NCI-H2227 (cell line): ENCODE measurements at regions not wholly inside any gene's neighbourhood (a gene's known extent, or its start where the extent isn't known, plus 50 kb on each side); places are given as distances from the start of the nearest gene placed in this dataset.
"Not testable (repeated sequence)": the region's sequence is repeated elsewhere in the genome, so short reads cannot be mapped to it uniquely, and the experiment has no call there.

Experiments used
- DNase-seq: peaks from one replicate; lab custom pipeline; 2025; ENCODE audit not compliant: unreplicated experiment; lab: John Stamatoyannopoulos, UW

GRCh38 chr2:167752734-167753133, 494.7 kb downstream of the STK39 start:
- no peak for DNase-seq

- DNase-seq, result no peak
Observed at GRCh38 chr2:167750675-167751074, 496.7 kb downstream of the STK39 start.

- no peak for DNase-seq
Observed at GRCh38 chr2:167749660-167750059, 497.7 kb downstream of the STK39 start.

GRCh38 chr2:167749016-167749415, 498.4 kb downstream of the STK39 start:
- DNase-seq, result no peak

- DNase-seq, result no peak
Observed at GRCh38 chr2:167748536-167748935, 498.9 kb downstream of the STK39 start.

- DNase-seq, result no peak
Observed at GRCh38 chr2:167745667-167746066, 501.7 kb downstream of the STK39 start.

- DNase-seq, result not testable (repeated sequence)
Observed at GRCh38 chr2:167739921-167740320, 507.5 kb downstream of the STK39 start.

GRCh38 chr2:167733747-167734146, 513.6 kb downstream of the STK39 start:
- no peak for DNase-seq

GRCh38 chr2:167732326-167732725, 515.1 kb downstream of the STK39 start:
- DNase-seq, result no peak

GRCh38 chr2:167729911-167730310, 517.5 kb downstream of the STK39 start:
- peak; percentile 21 for DNase-seq

- DNase-seq, result no peak
Observed at GRCh38 chr2:167726788-167727187, 520.6 kb downstream of the STK39 start.

GRCh38 chr2:167721593-167721992, 525.8 kb downstream of the STK39 start:
- DNase-seq, result no peak

GRCh38 chr2:167719410-167719809, 528.0 kb downstream of the STK39 start:
- DNase-seq, result no peak

GRCh38 chr2:167718560-167718959, 528.8 kb downstream of the STK39 start:
- no peak for DNase-seq

- DNase-seq, result no peak
Observed at GRCh38 chr2:167715932-167716331, 531.5 kb downstream of the STK39 start.

- DNase-seq, result not testable (repeated sequence)
Observed at GRCh38 chr2:167715498-167715897, 531.9 kb downstream of the STK39 start.

- no peak for DNase-seq
Observed at GRCh38 chr2:167712275-167712674, 535.1 kb downstream of the STK39 start.

- no peak for DNase-seq
Observed at GRCh38 chr2:167708998-167709397, 538.4 kb downstream of the STK39 start.

GRCh38 chr2:167706800-167707199, 540.6 kb downstream of the STK39 start:
- DNase-seq, result no peak

GRCh38 chr2:167703441-167703840, 544.0 kb downstream of the STK39 start:
- DNase-seq, result no peak

- no peak for DNase-seq
Observed at GRCh38 chr2:167702227-167702626, 545.2 kb downstream of the STK39 start.

- no peak for DNase-seq
Observed at GRCh38 chr2:167701651-167702050, 545.7 kb downstream of the STK39 start.

- no peak for DNase-seq
Observed at GRCh38 chr2:167697948-167698347, 549.4 kb downstream of the STK39 start.

- no peak for DNase-seq
Observed at GRCh38 chr2:167697194-167697593, 550.2 kb downstream of the STK39 start.
